KOPT-K1 (cell line): ENCODE measurements at regions not wholly inside any gene's neighbourhood (a gene's known extent, or its start where the extent isn't known, plus 50 kb on each side); places are given as distances from the start of the nearest gene placed in this dataset.
"Not testable (repeated sequence)": the region's sequence is repeated elsewhere in the genome, so short reads cannot be mapped to it uniquely, and the experiment has no call there.

Experiments
- H3K27ac ChIP-seq: fragments of 200-600 bp; sonication (generic); 2 replicates; pipeline ENCODE4 v1.5.1; 2016; ENCODE audit warnings: antibody characterized with exemption, mild to moderate bottlenecking, low read depth, low read length; ENCODE audit not compliant: poor library complexity, severe bottlenecking
- H3K36me3 ChIP-seq: fragments of 200-600 bp; sonication (generic); 2 replicates; pipeline ENCODE4 v1.5.1; 2017; ENCODE audit warnings: antibody characterized with exemption, mild to moderate bottlenecking, low read length, moderate library complexity; ENCODE audit not compliant: insufficient read depth
- H3K9me3 ChIP-seq: fragments of 200-600 bp; sonication (generic); 2 replicates; pipeline ENCODE4 v1.5.1; 2017; ENCODE audit warnings: antibody characterized with exemption, low read length, mild to moderate bottlenecking; ENCODE audit not compliant: insufficient read depth, poor library complexity, severe bottlenecking

GRCh38 chr2:167715932-167716331 lies 531.5 kb downstream of the STK39 start:
- no peaks in the 10 kb centered on the region for H3K36me3 ChIP-seq
- H3K27ac ChIP-seq = no peak overlapping the region
- H3K9me3 ChIP-seq = no peaks in the 10 kb centered on the region

GRCh38 chr2:167715498-167715897 lies 531.9 kb downstream of the STK39 start:
- not testable (repeated sequence) for H3K27ac ChIP-seq, H3K9me3 ChIP-seq, H3K36me3 ChIP-seq

GRCh38 chr2:167712275-167712674 lies 535.1 kb downstream of the STK39 start:
- Histone ChIP-seq H3K27ac (no peak overlapping the region), H3K36me3 (no peaks in the 10 kb centered on the region), H3K9me3 (no peaks in the 10 kb centered on the region)

GRCh38 chr2:167708998-167709397 lies 538.4 kb downstream of the STK39 start:
- Histone ChIP-seq H3K9me3 (no peaks in the 10 kb centered on the region), H3K27ac (no peak overlapping the region), H3K36me3 (no peaks in the 10 kb centered on the region)

GRCh38 chr2:167706800-167707199 lies 540.6 kb downstream of the STK39 start:
- H3K36me3 ChIP-seq = no peaks in the 10 kb centered on the region
- H3K27ac ChIP-seq = no peak overlapping the region
- H3K9me3 ChIP-seq = no peaks in the 10 kb centered on the region

- Histone ChIP-seq H3K36me3 (no peaks in the 10 kb centered on the region), H3K27ac (no peak overlapping the region), H3K9me3 (no peaks in the 10 kb centered on the region)
Observed at GRCh38 chr2:167703441-167703840, 544.0 kb downstream of the STK39 start.

GRCh38 chr2:167702227-167702626 lies 545.2 kb downstream of the STK39 start:
- no peak overlapping the region for H3K27ac ChIP-seq
- no peaks in the 10 kb centered on the region for H3K36me3 ChIP-seq
- H3K9me3 ChIP-seq = no peaks in the 10 kb centered on the region

- Histone ChIP-seq H3K27ac (no peak overlapping the region), H3K9me3 (no peaks in the 10 kb centered on the region), H3K36me3 (no peaks in the 10 kb centered on the region)
Observed at GRCh38 chr2:167701651-167702050, 545.7 kb downstream of the STK39 start.

- no peaks in the 10 kb centered on the region for H3K9me3 ChIP-seq
- no peaks in the 10 kb centered on the region for H3K36me3 ChIP-seq
- no peak overlapping the region for H3K27ac ChIP-seq
Observed at GRCh38 chr2:167697948-167698347, 549.4 kb downstream of the STK39 start.

GRCh38 chr2:167697194-167697593 lies 550.2 kb downstream of the STK39 start:
- Histone ChIP-seq H3K36me3 (no peaks in the 10 kb centered on the region), H3K9me3 (no peaks in the 10 kb centered on the region)

GRCh38 chr2:167692936-167693335 lies 554.5 kb downstream of the STK39 start:
- no peaks in the 10 kb centered on the region for H3K36me3 ChIP-seq
- no peaks in the 10 kb centered on the region for H3K9me3 ChIP-seq

More at GRCh38 chr2:167697194-167697593, 550.2 kb downstream of the STK39 start:
- no peak overlapping the region for H3K27ac ChIP-seq

GRCh38 chr2:167692191-167692590 lies 555.2 kb downstream of the STK39 start:
- no peaks in the 10 kb centered on the region for H3K9me3 ChIP-seq

More at GRCh38 chr2:167692936-167693335, 554.5 kb downstream of the STK39 start:
- H3K27ac ChIP-seq = no peak overlapping the region

GRCh38 chr2:167689444-167689843 lies 558.0 kb downstream of the STK39 start:
- H3K27ac ChIP-seq = no peak overlapping the region
- no peaks in the 10 kb centered on the region for H3K9me3 ChIP-seq
- H3K36me3 ChIP-seq = no peaks in the 10 kb centered on the region

More at GRCh38 chr2:167692191-167692590, 555.2 kb downstream of the STK39 start:
- H3K27ac ChIP-seq = no peak overlapping the region
- no peaks in the 10 kb centered on the region for H3K36me3 ChIP-seq

- no peaks in the 10 kb centered on the region for H3K9me3 ChIP-seq
- no peaks in the 10 kb centered on the region for H3K36me3 ChIP-seq
- H3K27ac ChIP-seq = no peak overlapping the region
Observed at GRCh38 chr2:167686691-167687090, 560.7 kb downstream of the STK39 start.

GRCh38 chr2:167681234-167682015 lies 566.0 kb downstream of the STK39 start:
- Histone ChIP-seq H3K27ac (no peak overlapping the region), H3K36me3 (no peaks in the 10 kb centered on the region), H3K9me3 (no peaks in the 10 kb centered on the region)

GRCh38 chr2:167678158-167678557 lies 569.2 kb downstream of the STK39 start:
- no peak overlapping the region for H3K27ac ChIP-seq
- H3K9me3 ChIP-seq = no peaks in the 10 kb centered on the region
- H3K36me3 ChIP-seq = no peaks in the 10 kb centered on the region
